Endothelial cell of umbilical vein (primary cell): ENCODE measurements at regions not wholly inside any gene's neighbourhood (a gene's known extent, or its start where the extent isn't known, plus 50 kb on each side); places are given as distances from the start of the nearest gene placed in this dataset.

Experiments
- BruUV-seq: library from RNA; stranded (reverse); fragments of 400-500 nt; replicated peaks from 2 replicates; lab custom pipeline; 2021; lab: Mats Ljungman, UMichigan
- CTCF ChIA-PET: fragments of 300-600, 350-600 bp; sonication (Branson Sonifier 250); formaldehyde crosslinking; loops from one replicate; lab custom pipeline; 2021; ENCODE audit warnings: antibody characterized with exemption, inconsistent platforms; lab: Charles Lee
- POLR2A ChIA-PET: fragments of 300-600, 350-600 bp; sonication (Branson Sonifier 250); formaldehyde crosslinking; loops from one replicate; lab custom pipeline; 2021; ENCODE audit warnings: antibody characterized with exemption, inconsistent platforms; lab: Charles Lee
- DNase-seq: peaks from one replicate; pipeline ENCODE4 v3.0.0-alpha.2; 2011; ENCODE audit warnings: low read depth, low spot score
- FAIRE-seq: peaks from 2 replicates; lab custom pipeline; 2011; peaks lifted over from hg19 to GRCh38; lab: Jason Lieb, UNC
- H2AFZ ChIP-seq: 2 replicates; pipeline ENCODE4 v1.6.0; 2012; ENCODE audit warnings: low read depth, low read length, control low read depth, inconsistent platforms
- H3K27ac ChIP-seq: 2 replicates; pipeline ENCODE4 v1.5.1; 2011; ENCODE audit warnings: low read depth, mild to moderate bottlenecking, control low read depth, low read length, moderate library complexity; ENCODE audit not compliant: insufficient read depth
- H3K27me3 ChIP-seq, 2 experiments: 2 replicates each; pipeline versions ENCODE4 v1.6.0 to v1.6.1; 2011; ENCODE audit warnings: low read length in 2 of 2, mixed read lengths in 1 of 2; ENCODE audit not compliant: control insufficient read depth in 2 of 2, insufficient read depth in 2 of 2
- H3K36me3 ChIP-seq, 2 experiments: 2 replicates in 1 of 2; 3 replicates in 1 of 2; pipeline ENCODE4 v1.5.1; 2011; ENCODE audit warnings: low read length in 2 of 2, mild to moderate bottlenecking in 1 of 2, moderate library complexity in 1 of 2; ENCODE audit not compliant: control insufficient read depth in 2 of 2, insufficient read depth in 2 of 2; ENCODE audit errors: extremely low read depth in 1 of 2
- H3K4me1 ChIP-seq: 3 replicates; pipeline ENCODE4 v1.5.1; 2011; ENCODE audit warnings: mild to moderate bottlenecking, low read length; ENCODE audit not compliant: control insufficient read depth, insufficient read depth; ENCODE audit errors: extremely low read depth
- H3K4me2 ChIP-seq: 2 replicates; pipeline ENCODE4 v1.6.1; 2011; ENCODE audit warnings: low read length, control low read depth, mixed read lengths; ENCODE audit not compliant: insufficient read depth
- H3K4me3 ChIP-seq, 3 experiments: fragments of 200-600 bp in 1 of 3; sonication (generic), shearing (Covaris generic) in 1 of 3; replicated peaks in 1 of 3; 2 replicates each; pipeline ENCODE4 v1.5.1; 2011 to 2016; ENCODE audit warnings: control low read depth in 3 of 3, low read length in 3 of 3, mild to moderate bottlenecking in 2 of 3, inconsistent platforms in 1 of 3, low read depth in 1 of 3, moderate library complexity in 1 of 3; ENCODE audit not compliant: insufficient read depth in 1 of 3
- H3K79me2 ChIP-seq: 2 replicates; pipeline ENCODE4 v1.6.0; 2012; ENCODE audit warnings: low read length, inconsistent platforms; ENCODE audit not compliant: control insufficient read depth, insufficient read depth
- H3K9ac ChIP-seq: replicated peaks from 2 replicates; pipeline ENCODE3; 2011; ENCODE audit warnings: low read length, control low read depth; ENCODE audit not compliant: insufficient read depth; ENCODE audit errors: extremely low read depth
- H3K9me1 ChIP-seq: replicated peaks from 3 replicates; pipeline ENCODE4 v1.6.0; 2011; ENCODE audit warnings: mild to moderate bottlenecking, low read length; ENCODE audit not compliant: control insufficient read depth, insufficient read depth; ENCODE audit errors: extremely low read depth
- H3K9me3 ChIP-seq: replicated peaks from 2 replicates; pipeline ENCODE4 v1.5.1; 2012; ENCODE audit warnings: low read length, inconsistent platforms; ENCODE audit not compliant: control insufficient read depth, insufficient read depth
- H4K20me1 ChIP-seq: replicated peaks from 2 replicates; pipeline ENCODE3; 2011; ENCODE audit warnings: mild to moderate bottlenecking, low read length; ENCODE audit not compliant: control insufficient read depth, insufficient read depth; ENCODE audit errors: extremely low read depth
- EZH2 ChIP-seq: IDR thresholded peaks from 2 replicates; pipeline ENCODE4 v1.6.1; 2012; ENCODE audit warnings: borderline replicate concordance, low read depth, mild to moderate bottlenecking, moderate library complexity, low read length, inconsistent platforms; ENCODE audit not compliant: severe bottlenecking
- FOS ChIP-seq: IDR thresholded peaks from 2 replicates; pipeline ENCODE4 v1.6.1; 2011; ENCODE audit warnings: mild to moderate bottlenecking, low read length, moderate library complexity, borderline replicate concordance; ENCODE audit not compliant: insufficient read depth
- GATA2 ChIP-seq: IDR thresholded peaks from 2 replicates; pipeline ENCODE4 v1.7.0; 2011; ENCODE audit warnings: low read depth, mild to moderate bottlenecking, moderate library complexity, mixed read lengths, low read length; ENCODE audit not compliant: insufficient read length, insufficient read depth
- JUN ChIP-seq: IDR thresholded peaks from 2 replicates; pipeline ENCODE4 v1.6.1; 2011; ENCODE audit warnings: borderline replicate concordance, low read depth; ENCODE audit not compliant: insufficient read length, insufficient read depth
- MYC ChIP-seq: IDR thresholded peaks from one replicate; pipeline ENCODE4 v1.6.1; 2011; ENCODE audit warnings: mild to moderate bottlenecking, low read depth, low read length
- POLR2A ChIP-seq: IDR thresholded peaks from 2 replicates; pipeline ENCODE4 v1.6.1; 2012; ENCODE audit warnings: low read depth, mild to moderate bottlenecking, control low read depth, low read length
- POLR2AphosphoS5 ChIP-seq: IDR thresholded peaks from 2 replicates; pipeline ENCODE4 v1.6.1; 2012; ENCODE audit warnings: low read depth, mild to moderate bottlenecking, control low read depth, low read length, moderate library complexity; ENCODE audit not compliant: insufficient read depth
- dilution Hi-C: fragments of 300-500 bp; cut with MboI; formaldehyde crosslinking; loops from one replicate; pipeline ENCODE4 v1.15.0; 2019; ENCODE audit warnings: low sequenced_read_pairs; ENCODE audit not compliant: extremely low pct_ligation_motif_present
- intact Hi-C: fragments of 100-400 bp; cut with micrococcal nuclease; formaldehyde crosslinking; loops from one replicate; pipeline ENCODE4 v1.10.0; 2022
- TF ChIP-seq, protein P1 (sequence below), 2 donors: IDR thresholded peaks; 1 replicate in 1 of 2; 2 replicates in 1 of 2; pipeline ENCODE4 v1.5.1; 2011; ENCODE audit warnings: low read length in 2 of 2, mild to moderate bottlenecking in 2 of 2, moderate library complexity in 2 of 2, control low read depth in 1 of 2, inconsistent platforms in 1 of 2, low read depth in 1 of 2; ENCODE audit not compliant: insufficient read depth in 1 of 2; ENCODE audit errors: extremely low read depth in 1 of 2
- TF ChIP-seq, protein P2 (sequence below): IDR thresholded peaks from 2 replicates; pipeline ENCODE4 v1.6.1; 2011; ENCODE audit not compliant: insufficient read depth, insufficient read length

DNA sequence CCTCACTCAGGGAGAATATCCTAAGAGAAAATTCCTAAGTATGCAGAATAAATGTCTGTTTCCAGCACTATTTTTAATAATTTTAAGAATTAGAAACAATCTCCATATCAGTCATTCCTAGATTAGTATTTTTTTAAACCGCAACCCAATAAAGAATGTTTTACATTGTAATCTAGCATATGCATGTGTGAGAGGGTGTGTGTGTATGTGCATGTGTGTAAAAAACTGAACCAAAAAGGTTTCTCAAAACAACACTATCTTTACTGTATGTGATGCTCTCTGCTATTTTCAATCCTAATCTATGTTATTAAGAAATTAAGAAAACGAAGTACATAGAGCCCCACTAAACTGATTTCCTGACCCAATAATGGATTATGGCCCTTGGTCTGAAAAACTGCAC, 90.6 kb upstream of the AKIP1 start:
- H3K9ac ChIP-seq, result no peak overlapping the region

DNA sequence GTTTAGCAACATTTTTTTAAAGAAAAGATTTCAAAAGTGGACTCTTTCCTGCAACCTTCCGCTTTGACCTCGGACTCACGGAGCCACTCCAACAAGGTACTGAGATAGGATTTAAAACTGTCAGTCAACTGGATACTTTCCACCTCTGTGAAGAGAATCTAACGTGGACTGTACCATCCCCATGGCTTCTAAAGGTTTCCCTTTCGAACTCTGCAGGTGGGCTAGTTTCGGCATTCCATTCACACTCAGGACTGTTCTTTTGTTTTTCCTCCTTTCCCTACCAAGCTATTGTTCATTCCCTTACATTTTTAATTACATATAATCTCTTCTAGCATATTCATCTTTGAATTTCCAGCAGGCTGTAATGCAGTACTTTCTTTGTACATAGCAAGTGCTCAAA, 88.5 kb upstream of the AKIP1 start:
- CTCF ChIA-PET, result no interaction called here
- no peak overlapping the region for H2AFZ ChIP-seq
- no peak overlapping the region for H3K9ac ChIP-seq
- H3K4me2 ChIP-seq, result no peak overlapping the region
- no peak overlapping the region for H3K4me3 ChIP-seq
- no peaks in the 10 kb centered on the region for H3K36me3 ChIP-seq
- no peak overlapping the region for H3K27ac ChIP-seq
- H3K9me1 ChIP-seq, result no peaks in the 10 kb centered on the region
- H4K20me1 ChIP-seq, result no peaks in the 10 kb centered on the region
- FAIRE-seq (no peak), DNase-seq (no peak)
- H3K27me3 ChIP-seq, result no peaks in the 10 kb centered on the region
- TF ChIP-seq JUN (no peak), GATA2 (no peak), POLR2A (no peak), MYC (no peak), POLR2AphosphoS5 (no peak), FOS (no peak), EZH2 (no peak)
- TF ChIP-seq, protein P1, sequence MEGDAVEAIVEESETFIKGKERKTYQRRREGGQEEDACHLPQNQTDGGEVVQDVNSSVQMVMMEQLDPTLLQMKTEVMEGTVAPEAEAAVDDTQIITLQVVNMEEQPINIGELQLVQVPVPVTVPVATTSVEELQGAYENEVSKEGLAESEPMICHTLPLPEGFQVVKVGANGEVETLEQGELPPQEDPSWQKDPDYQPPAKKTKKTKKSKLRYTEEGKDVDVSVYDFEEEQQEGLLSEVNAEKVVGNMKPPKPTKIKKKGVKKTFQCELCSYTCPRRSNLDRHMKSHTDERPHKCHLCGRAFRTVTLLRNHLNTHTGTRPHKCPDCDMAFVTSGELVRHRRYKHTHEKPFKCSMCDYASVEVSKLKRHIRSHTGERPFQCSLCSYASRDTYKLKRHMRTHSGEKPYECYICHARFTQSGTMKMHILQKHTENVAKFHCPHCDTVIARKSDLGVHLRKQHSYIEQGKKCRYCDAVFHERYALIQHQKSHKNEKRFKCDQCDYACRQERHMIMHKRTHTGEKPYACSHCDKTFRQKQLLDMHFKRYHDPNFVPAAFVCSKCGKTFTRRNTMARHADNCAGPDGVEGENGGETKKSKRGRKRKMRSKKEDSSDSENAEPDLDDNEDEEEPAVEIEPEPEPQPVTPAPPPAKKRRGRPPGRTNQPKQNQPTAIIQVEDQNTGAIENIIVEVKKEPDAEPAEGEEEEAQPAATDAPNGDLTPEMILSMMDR (IDR thresholded peaks at IDR 0.05; ENCODE audit: extremely low read depth in 1 of 2, insufficient read depth in 1 of 2, low read depth in 1 of 2, low read length in 2 of 2), result no peak
- TF ChIP-seq, protein P2, sequence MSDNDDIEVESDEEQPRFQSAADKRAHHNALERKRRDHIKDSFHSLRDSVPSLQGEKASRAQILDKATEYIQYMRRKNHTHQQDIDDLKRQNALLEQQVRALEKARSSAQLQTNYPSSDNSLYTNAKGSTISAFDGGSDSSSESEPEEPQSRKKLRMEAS, result no peak
- no peaks in the 10 kb centered on the region for H3K9me3 ChIP-seq
- POLR2A ChIA-PET, result no interaction called here
- no TSS peak for BruUV-seq
- peaks cover 9% of the 10 kb centered on the region for H3K4me1 ChIP-seq
- no peaks in the 10 kb centered on the region for H3K79me2 ChIP-seq
- dilution Hi-C loops, result no loop called here
- intact Hi-C loops, result no loop called here

More for the DNA sequence above, 90.6 kb upstream of the AKIP1 start:
- Histone ChIP-seq H3K4me1 (no peaks in the 10 kb centered on the region), H4K20me1 (no peaks in the 10 kb centered on the region), H3K27me3 (no peaks in the 10 kb centered on the region), H3K9me3 (no peaks in the 10 kb centered on the region), H3K79me2 (no peaks in the 10 kb centered on the region), H3K27ac (no peak overlapping the region), H3K36me3 (no peaks in the 10 kb centered on the region), H2AFZ (no peak overlapping the region), H3K4me2 (no peak overlapping the region), H3K9me1 (no peaks in the 10 kb centered on the region), H3K4me3 (no peak overlapping the region)
- no peak for TF ChIP-seq JUN
- TF ChIP-seq FOS, result no peak
- TF ChIP-seq, protein P2, result no peak
- TF ChIP-seq POLR2AphosphoS5, result no peak
- no peak for TF ChIP-seq EZH2
- TF ChIP-seq MYC, result no peak
- BruUV-seq, result no TSS peak
- CTCF ChIA-PET, result interaction anchor here (0.6 kb wide), 1 partner anchor 43 kb away, joined by 3 read pairs; no protein-coding TSS in a partner anchor
- DNase-seq (no peak), FAIRE-seq (no peak)
- intact Hi-C loops (no loop called here), dilution Hi-C loops (no loop called here)
- POLR2A ChIA-PET, result no interaction called here
